HG03521 (cell line): ENCODE measurements at regions not wholly inside any gene's neighbourhood (a gene's known extent, or its start where the extent isn't known, plus 50 kb on each side); places are given as distances from the start of the nearest gene placed in this dataset.

ENCODE experiments used
- ATAC-seq: cut with Tn5 transposase; IDR thresholded peaks from one replicate; pipeline ENCODE4 v1.9.1; 2021; ENCODE audit warnings: mild to moderate bottlenecking, moderate library complexity; ENCODE audit not compliant: unreplicated experiment

DNA sequence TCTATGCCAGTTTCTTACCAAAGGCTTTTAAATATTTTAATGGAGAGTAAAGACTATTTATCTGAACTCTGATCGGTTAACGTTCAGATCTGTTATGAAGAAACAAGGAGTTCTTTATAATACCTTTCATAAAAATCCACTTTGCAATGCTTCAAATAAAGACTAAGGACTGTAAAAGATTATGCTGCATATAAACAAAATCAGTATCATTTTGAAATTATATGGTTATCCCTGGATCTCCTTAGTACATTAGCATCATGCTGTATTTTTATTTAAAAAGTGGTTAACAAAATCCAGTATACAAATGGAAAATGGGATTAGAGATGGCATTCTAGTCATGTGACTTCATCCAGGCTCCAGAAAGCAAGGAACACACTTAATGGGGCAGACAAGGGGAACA, 386.8 kb downstream of the LMO4 start:
- ATAC-seq = no peak

- ATAC-seq = no peak
These were observed 388.5 kb downstream of the LMO4 start for GRCh38 chr1:87717157-87717670.

GRCh38 chr1:87718241-87718950, 389.7 kb downstream of the LMO4 start:
- ATAC-seq = no peak

- ATAC-seq = no peak
These were observed 391.0 kb downstream of the LMO4 start for GRCh38 chr1:87719658-87720057.

GRCh38 chr1:87720561-87720960, 391.9 kb downstream of the LMO4 start:
- ATAC-seq = no peak

DNA sequence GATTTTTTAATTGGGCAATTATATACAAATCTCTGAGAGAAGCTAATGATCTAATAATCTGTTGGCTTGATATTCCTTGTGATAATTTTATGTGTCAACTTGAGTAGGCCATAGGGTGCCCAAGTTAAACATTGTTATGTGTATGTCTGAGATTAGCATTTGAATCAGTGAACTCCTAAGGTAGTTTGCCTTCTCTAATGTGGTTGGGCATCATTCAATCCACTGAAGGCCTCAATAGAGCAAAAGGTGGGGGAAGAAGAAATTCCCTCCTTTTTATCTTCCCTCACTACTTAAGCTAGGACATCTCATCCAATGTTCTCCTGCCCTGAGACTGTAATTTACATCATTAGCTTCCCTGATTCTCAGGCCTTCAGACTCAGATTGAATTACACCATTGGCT, 394.5 kb downstream of the LMO4 start:
- ATAC-seq = no peak

GRCh38 chr1:87728169-87728568, 399.5 kb downstream of the LMO4 start:
- ATAC-seq = no peak

DNA sequence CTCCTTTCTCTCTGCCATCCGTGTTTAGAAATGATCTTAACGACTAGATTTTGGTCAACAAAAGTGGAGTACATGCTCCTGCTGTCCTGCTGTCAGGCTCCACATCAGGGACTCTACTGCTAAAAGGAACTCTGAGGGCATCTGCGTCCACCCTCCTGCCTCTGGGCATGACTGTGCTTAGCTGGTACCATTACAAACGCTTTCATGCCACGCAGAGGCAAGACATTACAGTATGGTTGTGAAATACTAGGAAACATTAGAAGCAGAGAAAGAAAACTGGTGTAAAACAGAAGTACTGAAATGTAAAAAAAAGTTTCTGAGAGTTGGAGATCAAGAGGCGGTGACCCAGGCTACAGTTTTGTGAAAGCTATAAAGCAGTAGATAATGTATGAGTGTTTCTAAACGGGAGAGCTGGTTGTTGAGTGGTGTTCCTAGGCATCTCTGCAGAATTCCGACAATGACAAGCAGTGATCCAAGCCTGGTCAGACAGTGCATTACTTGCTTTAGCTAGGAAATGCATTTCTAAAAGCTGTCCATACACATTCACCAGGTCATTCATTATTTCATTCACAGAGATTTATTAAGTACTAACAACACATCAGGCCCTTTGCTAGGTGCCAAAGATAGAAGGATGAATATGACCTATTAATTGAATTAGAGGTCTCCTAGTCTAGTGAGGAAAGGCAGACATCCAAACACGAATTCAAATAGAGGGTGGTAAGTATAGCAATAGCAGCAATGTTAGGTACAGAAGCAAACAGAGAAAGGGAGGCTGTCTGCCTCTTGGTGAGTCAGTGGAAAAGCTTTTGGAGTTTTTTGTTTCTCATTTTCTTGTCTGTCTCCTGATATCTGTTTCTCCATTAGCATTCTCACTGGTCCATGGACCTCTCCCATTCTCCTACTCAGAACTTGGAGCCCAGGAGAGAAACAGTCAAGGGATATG, 401.9 kb downstream of the LMO4 start:
- ATAC-seq = no peak

DNA sequence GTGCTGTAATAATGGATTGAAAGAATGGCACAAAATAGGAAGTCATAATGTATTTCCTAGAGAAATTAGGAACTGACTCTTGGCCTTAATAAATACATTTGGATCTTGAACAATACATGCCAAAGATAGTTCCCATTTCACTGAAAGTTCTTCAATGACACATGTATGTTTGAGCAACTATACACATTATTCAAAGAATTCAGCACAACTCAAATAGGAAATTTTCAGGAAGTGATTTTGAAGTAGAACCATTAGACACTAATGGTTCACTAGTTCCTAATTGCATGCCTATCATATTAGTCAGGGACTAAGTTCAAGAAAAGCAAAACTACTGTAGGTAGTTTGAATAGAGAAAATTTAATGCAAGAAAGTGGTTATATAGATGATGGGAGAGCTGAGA, 404.7 kb downstream of the LMO4 start:
- no peak for ATAC-seq

- no peak for ATAC-seq
These were observed 407.1 kb downstream of the LMO4 start for GRCh38 chr1:87735750-87736149.

- ATAC-seq = no peak
These were observed 410.5 kb downstream of the LMO4 start for GRCh38 chr1:87739141-87739540.

- ATAC-seq = no peak
These were observed 411.0 kb downstream of the LMO4 start for GRCh38 chr1:87739704-87740103.

DNA sequence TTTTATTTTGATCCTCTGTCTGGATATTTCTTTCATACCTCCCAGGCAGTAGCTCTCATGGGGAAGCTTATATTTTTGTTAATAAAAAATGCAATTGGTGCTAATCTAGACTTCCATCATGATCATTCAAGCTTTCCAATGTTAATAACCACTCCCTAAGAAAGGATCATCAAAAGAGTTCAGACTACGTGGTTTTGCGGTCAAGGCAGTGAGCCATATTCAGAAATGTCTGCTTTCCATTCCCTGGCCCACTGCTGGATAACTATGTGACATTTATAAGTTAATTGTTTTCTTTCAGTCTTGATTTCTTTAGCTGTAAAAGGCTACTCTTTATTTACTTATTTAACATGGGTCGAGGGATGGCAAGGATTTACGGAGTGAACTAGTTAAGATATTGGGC, 414.6 kb downstream of the LMO4 start:
- no peak for ATAC-seq

DNA sequence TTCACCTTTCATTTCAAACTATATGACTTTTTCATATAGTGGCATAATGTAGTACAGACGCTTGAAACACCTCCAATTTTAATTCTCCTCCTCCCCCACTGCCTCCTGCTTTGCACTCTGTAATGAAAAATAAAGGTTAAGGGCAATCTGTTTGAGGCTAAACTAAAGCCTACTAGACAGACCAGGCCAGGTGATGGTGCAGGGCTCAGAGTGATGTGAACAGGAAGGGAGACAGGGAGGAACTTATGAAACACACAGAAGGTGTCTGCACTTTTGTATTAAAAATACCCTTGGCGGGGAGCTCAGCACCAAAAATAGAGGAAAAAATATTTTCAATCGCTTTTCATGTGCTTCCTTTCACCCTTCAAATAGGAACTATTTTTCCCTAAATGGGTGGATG, 415.4 kb downstream of the LMO4 start:
- no peak for ATAC-seq

DNA sequence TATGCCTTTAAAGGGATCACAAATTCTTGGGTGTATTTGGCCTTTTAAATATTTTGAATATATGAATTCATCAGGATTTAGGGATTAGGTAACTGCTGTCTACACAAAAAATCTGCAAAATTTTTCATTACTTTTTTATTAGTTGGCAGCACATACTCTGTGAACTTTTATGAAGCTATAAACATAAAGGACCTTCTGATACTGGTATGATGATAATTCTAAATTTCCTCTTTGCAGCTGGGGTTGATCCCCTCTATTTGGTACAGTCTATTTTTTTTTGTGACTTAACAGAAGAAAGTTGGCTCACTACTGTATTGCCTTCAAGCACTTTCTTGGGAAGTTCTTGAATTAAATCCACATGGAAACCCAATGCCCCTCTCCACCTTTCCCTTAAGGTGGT, 416.1 kb downstream of the LMO4 start:
- ATAC-seq = no peak

- no peak for ATAC-seq
These were observed 424.7 kb downstream of the LMO4 start for GRCh38 chr1:87753366-87753765.

GRCh38 chr1:87754139-87754538, 425.5 kb downstream of the LMO4 start:
- ATAC-seq = no peak

DNA sequence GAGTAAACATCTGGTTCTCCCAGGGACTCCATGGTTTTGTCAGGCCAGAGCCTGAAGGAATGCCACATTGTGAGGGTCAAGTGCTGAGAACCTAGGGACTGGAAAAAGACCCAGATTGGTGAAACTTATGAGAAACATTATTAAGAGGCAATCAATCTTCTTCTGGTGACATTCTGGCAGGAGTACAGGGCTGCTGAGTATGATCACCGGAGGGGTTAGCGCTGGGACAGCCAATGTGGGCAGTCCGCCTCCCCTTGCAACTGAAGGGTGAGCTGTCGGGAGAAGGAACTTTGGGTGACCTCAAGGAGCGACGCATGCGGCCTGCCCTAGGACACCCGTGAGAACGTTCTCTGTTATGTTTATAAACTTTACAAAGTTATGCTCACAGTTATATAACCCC, 429.0 kb downstream of the LMO4 start:
- no peak for ATAC-seq

DNA sequence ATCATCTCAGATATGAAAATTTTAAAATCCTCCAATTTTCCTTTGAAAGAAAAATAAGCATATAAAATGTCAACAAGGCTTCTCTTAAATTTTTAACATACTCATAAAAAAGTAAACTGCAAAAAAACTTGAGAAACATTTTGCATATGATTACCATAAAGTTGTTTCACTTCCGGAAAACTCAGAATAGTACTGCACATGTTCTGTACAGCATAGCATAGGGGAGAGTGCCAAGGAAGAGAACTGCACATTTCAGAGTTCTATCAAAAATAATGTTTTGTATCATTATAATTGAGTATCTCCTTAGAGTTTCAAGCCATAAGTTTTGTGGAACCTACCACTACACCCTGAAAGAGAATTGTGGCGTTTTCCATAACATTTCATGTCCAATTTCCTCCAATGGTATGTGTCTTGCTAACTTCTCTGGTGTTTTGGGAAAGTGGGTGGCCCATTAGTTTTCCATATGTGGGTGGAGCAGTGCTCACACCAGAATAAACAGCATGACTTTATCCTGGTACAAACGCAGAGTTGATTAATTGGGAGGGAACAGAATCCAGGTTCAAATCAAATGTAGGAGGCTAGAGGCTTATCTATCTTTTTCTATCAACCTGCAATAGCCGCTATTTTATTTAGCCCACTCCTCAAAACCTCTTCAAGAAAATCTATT, 430.9 kb downstream of the LMO4 start:
- no peak for ATAC-seq

DNA sequence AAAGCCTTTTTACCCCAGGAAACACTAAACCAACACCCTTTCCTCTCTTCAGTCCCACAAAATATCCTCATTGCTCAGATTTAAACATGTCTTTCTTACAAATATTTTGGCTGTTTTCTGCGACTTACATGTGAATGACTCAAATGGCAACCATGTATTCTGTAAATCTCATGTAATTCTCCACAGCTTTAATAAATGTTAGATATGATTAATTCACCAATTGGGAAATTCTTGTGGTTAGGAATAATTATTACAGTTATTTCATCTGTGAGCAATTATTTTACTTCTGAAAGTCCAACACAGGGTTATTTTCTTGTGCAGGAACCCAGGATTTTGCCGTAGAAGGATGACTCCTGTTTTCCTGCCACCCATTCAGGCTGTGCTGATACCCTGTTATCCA, 431.5 kb downstream of the LMO4 start:
- no peak for ATAC-seq

DNA sequence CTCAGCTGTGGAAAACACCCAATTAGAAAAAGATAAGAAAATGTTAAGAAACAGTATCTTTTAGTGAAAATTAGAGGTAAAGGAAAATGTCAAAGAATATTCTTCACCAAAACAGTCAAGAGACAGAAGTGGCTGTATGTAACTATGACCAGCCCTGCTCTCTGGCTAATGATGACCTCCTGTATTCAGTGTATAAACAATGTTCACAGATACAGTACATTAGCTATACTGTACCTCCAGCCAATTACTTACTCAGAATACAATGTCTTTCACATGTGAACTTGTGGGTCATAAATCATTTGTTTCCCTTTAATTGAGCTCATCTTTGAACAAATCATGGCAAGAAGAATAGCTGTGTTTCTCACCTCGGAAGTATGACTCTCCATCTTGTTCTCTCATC, 432.0 kb downstream of the LMO4 start:
- ATAC-seq = no peak

DNA sequence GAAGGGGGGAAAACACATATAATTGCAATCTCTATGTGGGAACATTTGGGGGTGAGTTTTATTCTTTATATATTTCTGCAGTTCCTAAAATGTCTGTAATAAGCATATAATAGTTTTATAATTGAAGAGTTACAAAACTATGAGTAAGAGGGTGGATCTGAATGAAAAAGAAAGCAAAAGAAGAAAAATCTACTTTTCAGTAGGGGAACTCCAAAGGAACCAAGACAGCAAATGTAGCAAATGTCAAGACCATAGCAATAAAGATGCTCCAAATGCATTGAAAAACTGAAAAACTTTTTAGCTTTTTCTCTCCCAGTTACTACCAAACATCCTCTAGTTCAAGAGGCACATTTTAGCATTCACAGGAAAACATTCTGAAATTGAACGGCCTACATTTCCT, 434.8 kb downstream of the LMO4 start:
- ATAC-seq = no peak
